ELF-1 (cell line): ENCODE measurements at regions not wholly inside any gene's neighbourhood (a gene's known extent, or its start where the extent isn't known, plus 50 kb on each side); places are given as distances from the start of the nearest gene placed in this dataset.

Source experiments
- DNase-seq: peaks from one replicate; pipeline ENCODE4 v3.0.0-alpha.2; 2016; ENCODE audit warnings: low read depth, low spot score

DNA sequence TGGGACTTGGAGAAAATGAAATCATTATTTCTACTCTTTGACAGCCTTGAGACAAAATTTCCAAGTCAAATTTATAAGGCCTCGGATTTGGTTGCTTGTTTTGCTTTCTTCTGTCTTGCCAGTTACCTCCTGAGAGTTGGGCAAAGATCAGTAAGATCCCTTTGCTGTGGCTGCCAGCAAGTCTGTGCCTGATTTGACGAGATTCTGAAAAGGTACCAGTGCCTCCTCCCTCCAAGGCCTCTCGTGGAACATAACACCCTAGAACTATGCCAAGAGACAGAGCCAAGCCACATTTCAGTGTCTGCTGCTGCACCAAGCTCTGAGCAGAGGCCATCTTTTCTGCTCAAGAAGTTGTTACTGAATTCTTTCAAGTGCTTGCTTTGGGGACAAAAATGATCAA lies 61.0 kb downstream of the GTPBP8 start:
- DNase-seq: no peak

DNA sequence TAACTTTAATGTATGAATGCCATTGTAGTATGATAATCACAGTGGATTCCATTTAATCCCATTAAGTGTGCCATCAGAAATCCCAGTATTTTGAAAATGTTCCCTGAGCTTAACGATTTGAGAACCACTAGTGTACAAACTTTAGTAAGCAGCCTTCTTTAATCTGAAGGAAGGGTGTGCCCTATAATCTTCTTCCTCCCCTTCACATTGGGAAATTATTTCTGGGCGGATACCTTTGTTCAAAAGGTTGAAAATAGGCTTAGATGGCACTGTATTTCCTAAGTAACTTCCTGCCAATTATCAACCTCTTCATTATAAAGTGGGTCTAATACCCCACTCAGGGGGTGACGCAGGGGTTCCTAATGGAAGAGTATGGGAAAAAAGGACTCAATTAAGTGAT lies 62.4 kb downstream of the GTPBP8 start:
- no peak for DNase-seq

DNA sequence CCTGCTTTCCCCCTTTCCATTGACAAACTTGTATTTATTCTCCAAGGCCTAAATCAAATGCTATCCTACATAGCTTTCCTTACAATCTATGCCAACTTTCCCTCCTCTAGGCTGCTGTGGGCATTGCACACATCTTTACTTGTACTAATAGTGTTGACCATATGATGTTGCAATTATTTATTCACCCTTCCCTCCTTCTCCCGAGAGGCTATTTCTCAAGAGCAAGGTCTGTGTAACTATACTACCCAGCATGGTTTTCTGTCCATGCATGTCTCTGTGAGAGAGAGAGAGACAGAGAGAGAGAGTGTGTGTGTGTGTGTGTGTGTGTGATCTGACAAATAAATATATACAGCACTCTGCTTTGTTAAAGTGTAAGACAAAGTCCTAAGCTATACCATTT lies 63.8 kb downstream of the GTPBP8 start:
- no peak for DNase-seq

DNA sequence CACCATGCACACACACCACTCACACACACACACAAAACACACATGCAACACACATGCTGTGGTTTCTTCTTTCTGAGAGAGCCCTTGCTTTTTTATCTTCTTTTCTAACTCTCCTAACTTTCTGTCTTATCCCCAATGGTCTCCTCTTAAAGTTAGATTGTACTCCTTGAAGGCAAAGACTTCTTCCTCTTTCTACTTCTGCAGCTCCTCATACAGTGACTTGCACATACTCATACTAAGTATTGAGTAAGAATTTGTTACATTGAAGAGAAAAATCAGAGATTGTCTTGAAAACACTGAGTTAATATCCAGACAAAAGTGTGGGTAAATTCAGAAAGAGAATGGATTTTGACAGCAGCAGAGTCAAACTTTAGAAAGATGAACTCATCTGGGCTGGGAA lies 64.4 kb downstream of the GTPBP8 start:
- DNase-seq: no peak

DNA sequence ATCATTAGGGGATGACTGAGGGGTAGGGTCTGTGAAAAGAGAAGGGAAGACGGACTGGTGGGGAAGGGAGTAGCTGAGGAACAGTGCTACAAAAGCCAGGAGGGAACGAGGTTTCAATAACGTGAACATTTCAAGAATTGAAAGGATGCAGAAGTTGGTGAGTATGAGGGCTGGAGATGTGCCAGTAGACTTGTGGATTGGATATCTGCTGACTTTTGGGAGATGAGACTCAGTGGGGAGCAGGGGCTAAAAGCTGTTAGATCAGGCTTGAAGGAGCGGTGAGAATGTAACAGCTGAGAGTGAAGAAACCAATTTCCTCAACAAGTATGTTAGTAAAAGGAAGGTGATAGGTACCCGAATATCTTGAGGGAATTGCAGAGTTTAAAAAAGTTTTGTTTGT lies 65.2 kb downstream of the GTPBP8 start:
- no peak for DNase-seq

DNA sequence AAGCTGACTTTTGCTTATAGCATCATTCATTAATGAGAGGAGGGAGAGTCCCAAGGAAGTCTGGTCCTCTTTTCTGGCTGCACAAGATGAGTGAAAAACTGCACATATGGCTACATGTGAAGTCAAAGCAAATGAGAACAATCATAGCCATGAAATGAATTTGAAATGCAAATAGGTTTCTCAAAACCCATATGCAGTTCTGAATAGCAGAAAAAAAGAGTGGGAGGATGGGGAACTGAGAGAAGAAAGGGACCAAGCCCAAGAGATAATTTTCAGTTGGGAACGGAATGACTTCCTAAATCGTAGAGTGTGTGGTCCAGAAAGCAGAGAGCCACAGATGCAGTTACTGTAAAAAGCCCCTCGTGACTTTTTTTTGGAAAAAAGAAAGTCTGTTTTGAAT lies 66.3 kb downstream of the GTPBP8 start:
- no peak for DNase-seq

DNA sequence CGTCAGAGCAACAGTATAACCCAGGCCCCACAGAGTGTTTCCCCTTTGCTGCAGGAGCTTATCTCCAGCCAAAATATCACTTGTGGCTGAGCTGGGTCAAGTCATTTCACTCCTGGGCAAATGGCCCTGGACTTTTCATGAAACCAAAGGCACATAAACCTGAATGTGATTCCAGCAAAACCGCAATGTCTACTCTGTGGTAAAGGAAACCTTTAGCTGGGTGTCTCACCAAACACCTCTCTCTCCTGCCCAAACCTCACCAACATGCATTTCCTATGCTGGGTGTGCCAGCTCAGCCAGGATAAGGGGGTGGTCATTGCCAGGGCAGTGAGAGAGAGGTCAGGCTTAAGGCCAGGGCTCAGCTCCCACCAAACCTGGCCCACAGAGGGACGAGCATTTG lies 67.4 kb downstream of the GTPBP8 start:
- no peak for DNase-seq

DNA sequence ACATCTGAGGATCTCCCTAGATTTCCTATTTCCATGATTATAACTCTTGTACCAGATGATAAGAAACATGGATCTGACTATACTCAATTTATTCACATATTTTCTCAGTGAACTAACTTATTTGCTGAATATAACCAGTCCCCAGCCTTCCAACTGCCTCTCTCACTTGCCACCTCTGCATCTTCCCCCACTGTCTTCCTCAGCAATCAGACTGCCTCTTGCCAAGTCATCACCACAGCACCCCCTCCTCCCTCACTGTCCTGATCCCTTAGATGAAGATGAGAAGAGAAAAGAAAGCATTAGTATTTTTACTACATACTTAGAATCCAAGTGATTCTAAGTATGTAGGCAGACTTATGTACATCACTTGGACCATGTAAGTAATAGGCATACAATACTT lies 71.9 kb downstream of the GTPBP8 start:
- DNase-seq: no peak

DNA sequence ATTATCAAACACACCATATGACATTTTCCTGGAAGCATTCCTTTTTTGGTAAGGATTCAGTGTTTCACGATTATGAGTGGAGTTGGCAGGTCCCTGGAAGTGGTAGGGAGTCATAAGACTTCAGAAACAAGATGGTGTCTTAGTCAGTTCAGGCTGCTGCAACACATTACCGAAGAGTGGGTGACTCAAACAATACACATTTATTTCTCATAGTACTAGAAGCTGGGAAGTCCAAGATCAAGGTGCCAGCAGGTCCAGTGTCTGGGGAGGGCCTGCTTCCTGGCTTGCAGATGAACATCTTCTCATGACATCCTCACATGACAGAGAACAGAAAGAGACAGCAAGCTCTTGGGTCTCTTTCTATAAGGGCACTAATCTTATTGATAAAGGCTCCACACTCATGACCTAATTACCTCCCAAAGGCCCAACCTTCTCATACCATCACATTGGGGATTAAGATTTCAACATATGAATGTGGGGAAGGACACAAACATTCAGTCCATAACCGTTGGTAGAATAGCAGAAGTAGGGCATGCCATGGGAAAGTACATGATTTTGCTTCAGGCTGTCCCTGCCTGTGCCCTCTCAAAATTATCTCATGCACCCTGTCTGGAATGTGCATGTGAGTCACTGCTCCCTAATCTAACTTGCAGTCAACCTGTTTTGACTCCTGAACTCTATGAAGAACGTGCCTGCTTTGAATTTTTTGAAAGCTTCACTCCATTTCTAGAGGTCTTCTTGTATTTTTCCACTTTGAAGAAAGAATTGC lies 72.5 kb downstream of the GTPBP8 start:
- DNase-seq: no peak

DNA sequence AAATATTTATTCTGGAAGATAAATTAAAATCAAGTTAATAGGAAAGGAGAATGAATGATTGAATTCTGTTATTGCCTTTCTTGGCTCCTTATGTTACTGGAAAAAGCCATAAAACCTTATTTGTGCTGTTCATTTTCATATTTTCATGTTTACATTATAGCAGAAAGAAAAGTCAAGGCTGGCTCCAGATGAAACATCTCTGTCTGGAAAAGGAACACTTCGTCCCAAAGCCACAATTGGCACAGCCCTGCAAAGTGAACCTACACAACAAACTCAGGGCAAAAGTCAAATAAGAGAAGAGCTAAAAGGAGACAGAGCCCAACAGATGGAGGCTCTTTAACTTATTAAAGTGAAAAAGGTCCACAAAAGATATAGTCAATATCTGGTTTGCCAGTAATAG lies 73.4 kb downstream of the GTPBP8 start:
- no peak for DNase-seq

DNA sequence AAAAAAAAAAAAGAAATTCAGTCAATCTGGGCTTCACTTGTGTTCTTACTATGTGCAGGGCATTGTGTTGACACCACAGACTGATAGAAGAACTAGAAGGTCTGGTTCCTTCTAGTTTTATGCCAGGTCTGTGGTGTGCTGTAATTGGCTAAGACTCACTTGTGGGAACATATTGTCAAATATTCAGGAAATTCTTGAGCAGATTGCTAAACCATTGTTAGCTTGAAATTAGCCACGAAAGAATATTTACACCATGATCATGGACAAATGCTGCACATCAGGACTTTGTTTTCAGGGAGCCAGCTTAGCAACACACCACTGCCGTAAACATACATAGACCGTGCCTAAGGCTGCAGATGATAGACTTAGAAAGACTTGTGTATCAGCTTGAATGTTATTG lies 74.6 kb downstream of the GTPBP8 start:
- no peak for DNase-seq

DNA sequence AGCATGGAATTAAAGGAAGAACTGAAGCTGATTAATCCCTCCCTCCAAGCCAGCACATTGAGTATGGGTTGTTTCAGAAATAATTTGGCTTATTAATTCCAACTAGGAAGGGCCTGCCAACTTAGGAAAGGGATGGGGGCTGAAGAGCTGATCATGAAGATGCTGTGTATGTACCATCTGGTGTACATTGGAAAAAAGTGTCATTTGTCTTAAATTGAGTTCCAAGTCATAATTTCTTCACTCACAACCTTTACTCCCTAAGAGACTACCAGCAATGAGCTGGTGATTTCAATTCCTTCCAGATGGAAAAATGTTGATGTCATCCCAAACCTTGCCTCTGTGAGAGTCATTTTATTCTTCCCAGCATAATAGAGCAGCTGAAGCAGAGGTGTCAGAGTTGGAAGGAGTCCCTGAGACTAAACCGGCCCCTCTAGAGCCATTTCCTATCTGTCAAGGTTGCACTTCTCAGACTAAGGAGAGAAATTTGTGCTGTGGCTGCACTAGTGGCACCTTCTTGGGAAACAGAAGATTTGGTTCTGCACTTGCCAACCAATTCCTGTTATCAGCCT lies 79.4 kb downstream of the GTPBP8 start:
- DNase-seq: no peak

DNA sequence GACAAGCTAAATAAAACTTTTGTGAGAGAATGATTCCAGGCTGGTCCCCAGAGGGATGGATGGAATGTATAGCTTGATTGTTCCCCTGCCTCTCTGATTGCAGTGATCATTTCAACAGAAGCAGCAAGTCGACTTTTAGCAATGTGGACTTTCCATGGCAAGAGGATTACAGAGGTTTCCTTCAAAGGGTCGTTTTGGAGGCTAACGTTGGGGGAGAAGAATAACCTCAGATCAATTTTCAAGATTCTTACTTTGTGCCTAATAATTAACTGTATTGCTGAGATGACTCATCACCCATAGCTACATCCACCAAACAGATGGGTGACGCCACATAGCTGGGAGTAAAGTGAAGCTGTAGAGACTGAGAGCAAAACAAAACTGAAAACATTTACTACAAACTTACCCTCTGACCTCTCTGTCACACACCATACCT lies 79.9 kb downstream of the GTPBP8 start:
- no peak for DNase-seq

DNA sequence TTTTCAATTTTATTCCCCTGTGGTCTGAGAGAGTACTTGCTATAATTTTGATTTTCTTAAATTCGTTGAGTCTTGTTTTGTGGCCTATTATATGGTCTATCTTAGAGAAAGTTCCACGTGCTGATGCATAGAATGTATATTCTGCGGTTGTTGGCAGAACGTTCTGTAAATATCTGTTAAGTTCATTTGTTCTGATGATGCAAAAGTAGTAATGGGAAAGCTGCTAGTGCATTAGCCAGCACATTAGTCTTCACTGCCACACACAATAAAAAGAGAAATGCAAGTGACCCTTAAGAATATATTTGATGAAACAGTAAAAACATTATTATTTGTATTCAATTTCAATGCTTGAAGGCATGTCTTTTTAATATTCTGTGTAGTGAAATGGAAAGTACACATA lies 84.8 kb downstream of the GTPBP8 start:
- no peak for DNase-seq

DNA sequence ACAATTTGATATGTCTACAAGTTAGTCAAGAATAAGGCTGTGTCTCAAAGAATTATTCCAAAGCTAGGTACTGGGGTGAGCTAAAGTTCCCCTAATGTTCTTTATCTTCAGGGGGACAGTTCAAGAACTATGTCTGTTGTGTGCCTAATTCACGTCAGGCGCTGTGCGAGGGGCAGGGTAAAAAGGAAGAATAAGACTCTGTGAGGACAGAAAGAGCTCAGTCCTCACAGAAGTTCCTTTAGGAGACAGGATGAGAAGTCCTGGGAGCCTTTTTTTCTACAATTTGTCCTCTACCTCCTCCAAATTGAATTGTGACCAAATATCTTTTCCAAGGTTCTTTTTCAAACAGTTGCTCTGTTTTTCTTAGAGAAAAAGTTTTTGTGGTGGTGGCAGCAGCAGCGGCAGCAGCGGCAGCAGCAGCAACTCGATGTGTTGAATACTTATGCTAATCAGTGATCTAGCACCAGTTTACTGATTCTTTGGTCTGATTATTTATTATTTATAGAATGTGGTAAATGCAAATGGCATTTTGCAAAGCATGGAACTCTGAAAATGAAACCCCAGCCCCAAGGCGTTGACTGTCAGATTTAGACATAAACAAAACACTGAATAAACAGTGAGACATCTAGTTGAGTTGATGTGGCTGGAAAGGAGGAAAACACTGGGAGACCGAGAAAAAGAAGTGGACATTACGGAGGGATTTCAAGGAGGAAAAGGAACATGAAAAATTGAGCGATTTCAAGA lies 88.6 kb downstream of the GTPBP8 start:
- no peak for DNase-seq

DNA sequence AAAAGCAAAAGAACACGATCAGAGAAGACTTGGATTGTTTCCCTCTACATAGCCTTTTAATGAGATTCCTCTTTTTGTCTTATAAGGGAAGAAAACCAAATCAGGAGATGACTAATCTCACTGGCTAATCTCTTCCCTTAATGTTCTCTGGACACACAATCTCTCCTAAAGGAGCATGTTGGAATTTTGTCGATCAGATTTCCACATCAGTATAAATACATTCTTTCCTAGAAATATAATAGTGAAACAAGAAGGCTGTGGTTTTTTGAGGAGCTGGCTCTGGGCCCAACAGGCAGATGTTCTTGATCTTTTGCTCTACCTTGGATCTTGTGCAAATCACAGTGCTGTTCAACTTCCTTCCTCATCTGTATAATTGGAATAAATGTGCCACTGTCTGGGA lies 94.0 kb downstream of the GTPBP8 start:
- DNase-seq: no peak

DNA sequence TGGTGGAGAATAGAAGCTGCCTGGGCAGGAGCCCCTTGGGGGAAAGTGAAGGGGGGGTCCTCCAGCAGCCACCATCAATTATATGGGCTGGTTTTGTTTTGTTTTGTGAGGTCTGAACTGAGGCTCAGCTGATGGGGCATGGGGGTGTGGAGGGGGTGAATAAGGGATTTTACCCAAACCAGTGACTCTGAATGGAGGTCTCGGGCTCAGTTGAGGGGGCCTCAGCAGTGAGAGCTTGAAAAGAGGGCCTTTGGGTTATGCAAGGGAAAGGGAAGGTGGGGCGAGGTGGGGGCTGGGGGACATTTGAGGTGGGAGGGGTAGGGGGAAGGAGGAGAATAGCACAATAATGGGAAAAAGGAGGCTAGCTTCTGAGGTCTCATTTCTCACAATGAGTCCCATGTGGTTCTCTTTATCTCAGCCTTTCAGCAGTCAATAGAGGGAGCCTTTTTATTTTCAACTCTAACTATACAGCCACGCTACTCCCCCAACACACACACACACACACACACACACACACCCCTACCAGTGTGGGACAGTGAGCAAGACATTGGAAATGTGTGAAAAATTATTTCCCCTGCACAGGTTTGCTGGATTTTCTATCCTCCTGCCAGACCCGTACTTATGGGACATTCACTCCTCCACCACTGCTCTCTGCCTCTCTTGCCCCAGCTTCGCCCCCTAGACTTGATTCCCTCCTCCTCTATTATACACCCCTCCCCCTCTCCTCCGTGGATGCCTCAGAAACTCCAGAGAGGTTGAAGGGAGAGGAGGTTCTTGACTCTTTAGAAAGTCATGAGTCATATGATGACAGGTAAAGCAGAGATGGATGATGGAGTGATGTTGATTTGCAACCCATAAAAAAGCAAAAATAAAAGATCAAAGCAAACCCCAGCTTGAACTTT lies 96.0 kb downstream of the GTPBP8 start:
- no peak for DNase-seq

DNA sequence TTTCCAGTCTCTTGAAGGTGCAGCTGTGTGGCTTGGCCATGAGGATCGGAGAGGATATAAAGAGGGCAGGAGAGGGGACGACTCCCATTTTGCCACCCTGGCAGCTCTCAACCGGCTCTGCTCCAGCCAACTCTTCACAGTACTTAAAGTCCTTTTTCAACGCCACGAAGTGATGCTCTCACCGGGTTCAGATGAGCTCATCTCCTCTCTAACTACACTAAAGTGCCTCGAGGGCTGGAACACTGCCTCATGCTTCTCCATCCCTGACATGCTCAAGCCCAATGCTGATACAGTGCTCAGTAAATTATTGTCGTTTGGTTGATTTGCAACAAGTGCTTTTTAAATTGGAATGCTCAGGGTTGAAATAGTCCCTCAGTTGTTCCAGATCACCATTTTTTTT lies 97.8 kb downstream of the GTPBP8 start:
- no peak for DNase-seq

DNA sequence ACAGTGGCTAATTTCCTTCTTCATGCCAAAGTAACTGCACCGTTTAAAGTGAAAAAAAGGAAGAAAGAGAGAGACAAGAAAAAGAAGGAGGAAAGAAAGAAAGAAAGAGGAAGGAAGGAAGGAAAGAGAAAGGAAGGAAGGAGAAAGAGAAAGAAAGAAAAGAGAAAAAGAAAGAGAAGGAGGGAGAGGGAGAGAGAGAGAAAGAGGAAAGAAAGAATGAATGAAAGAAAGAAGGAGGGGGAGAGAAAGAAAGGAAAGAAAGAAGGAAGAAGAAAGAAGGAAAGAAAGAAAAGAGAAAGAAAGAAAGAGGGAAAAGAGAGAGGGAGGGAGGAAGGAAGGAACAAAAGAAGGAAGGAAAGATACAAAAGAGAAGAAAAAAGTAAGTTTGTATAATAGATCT lies 100.6 kb downstream of the GTPBP8 start:
- no peak for DNase-seq

DNA sequence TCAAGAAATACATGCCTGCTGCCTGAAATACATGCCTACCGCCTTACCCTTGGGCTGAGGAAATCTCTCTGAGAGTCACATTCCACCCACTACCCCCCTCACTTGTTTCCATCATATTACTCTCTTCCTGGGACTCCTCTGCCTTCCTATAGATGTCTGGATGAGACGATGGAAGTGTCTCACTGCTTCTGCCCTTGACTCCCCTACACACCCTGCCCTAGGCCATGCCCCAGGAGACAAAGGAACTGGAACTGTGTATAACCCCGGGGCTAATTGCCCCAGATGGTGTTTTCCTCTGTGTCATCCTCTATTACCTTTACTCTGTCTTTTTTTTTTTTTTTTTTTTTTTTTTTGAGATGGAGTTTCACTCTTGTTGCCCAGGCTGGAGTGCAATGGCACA lies 102.0 kb downstream of the GTPBP8 start:
- no peak for DNase-seq

DNA sequence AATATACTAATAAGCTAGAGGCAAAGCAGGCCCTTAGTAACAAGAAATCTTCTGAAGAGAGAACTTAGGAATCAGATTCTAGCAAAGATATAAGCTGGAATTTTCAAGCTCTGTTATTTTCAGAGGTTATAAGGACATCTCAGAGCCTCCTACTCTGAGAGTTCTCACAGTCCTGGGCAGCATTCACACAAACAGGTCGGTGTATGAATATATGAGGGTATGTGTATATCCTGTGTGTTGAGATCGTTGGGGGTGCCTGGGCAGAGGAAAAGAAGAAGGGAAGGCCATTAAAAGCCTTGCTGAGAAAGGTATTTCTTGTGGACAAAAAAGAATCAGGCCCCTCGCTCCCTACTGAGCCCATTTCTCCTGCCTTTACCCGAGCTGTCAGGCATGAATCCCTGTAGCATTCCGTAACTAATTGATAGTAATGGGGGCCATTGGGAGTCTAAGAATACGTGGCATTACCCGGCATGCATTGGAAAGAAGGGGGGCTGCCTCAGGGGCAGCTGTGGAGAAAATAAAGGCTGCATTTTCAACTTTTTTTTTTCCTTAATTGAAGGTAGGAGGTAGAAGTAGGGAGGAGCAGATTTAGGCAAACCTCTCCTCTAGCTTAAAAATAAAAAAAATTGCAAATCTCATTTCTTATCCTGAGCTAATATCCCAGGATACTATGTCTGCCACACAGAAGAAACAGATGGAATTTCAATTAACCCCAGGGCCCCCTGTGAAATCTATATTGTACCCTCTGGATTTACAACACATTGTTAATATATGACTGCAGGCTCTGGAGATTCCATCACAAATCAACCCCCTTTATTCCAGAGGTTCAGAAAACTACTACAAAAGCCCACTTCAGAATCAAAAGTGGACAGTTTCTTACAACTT lies 103.8 kb downstream of the GTPBP8 start:
- peak; percentile 39 for DNase-seq
